Esophagus squamous epithelium (tissue), 4 donors: ENCODE measurements at regions not wholly inside any gene's neighbourhood (a gene's known extent, or its start where the extent isn't known, plus 50 kb on each side); places are given as distances from the start of the nearest gene placed in this dataset.

Experiments
- POLR2A ChIP-seq, 4 donors: fragments of 450-650 bp; IDR thresholded peaks; one replicate each; pipeline ENCODE4 v1.6.1; 2017; ENCODE audit warnings: antibody characterized with exemption in 4 of 4, mild to moderate bottlenecking in 4 of 4, moderate library complexity in 3 of 4
- TF ChIP-seq, protein P1 (sequence below), 6 experiments: fragments of 450-650 bp in 4 of 6; fragments of 200-600 bp in 2 of 6; sonication (generic) in 2 of 6; IDR thresholded peaks; one replicate each; pipeline ENCODE4 v1.5.1; 2016 to 2019; ENCODE audit warnings: antibody characterized with exemption in 6 of 6, mild to moderate bottlenecking in 4 of 6, moderate library complexity in 4 of 6

GRCh38 chr12:91332302-91332701 lies 149.7 kb upstream of the DCN start:
- TF ChIP-seq, protein P1, sequence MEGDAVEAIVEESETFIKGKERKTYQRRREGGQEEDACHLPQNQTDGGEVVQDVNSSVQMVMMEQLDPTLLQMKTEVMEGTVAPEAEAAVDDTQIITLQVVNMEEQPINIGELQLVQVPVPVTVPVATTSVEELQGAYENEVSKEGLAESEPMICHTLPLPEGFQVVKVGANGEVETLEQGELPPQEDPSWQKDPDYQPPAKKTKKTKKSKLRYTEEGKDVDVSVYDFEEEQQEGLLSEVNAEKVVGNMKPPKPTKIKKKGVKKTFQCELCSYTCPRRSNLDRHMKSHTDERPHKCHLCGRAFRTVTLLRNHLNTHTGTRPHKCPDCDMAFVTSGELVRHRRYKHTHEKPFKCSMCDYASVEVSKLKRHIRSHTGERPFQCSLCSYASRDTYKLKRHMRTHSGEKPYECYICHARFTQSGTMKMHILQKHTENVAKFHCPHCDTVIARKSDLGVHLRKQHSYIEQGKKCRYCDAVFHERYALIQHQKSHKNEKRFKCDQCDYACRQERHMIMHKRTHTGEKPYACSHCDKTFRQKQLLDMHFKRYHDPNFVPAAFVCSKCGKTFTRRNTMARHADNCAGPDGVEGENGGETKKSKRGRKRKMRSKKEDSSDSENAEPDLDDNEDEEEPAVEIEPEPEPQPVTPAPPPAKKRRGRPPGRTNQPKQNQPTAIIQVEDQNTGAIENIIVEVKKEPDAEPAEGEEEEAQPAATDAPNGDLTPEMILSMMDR (IDR thresholded peaks at IDR 0.05): peak in 3 of 6 experiments; percentile 3 to 28 (median 20)
- no peak for TF ChIP-seq POLR2A (IDR thresholded peaks at IDR 0.05)
